HL-60/S4 treated with phorbol 12-myristate 13-acetate at 8.2 ng/mL for 4 days and 3 days (cell line): ENCODE measurements at regions not wholly inside any gene's neighbourhood (a gene's known extent, or its start where the extent isn't known, plus 50 kb on each side); places are given as distances from the start of the nearest gene placed in this dataset.

Experiments
- in situ Hi-C: fragments of 300-500 bp; cut with MboI; formaldehyde crosslinking; loops from 2 replicates; pipeline ENCODE4 v1.15.0; 2022; ENCODE audit warnings: low sequenced_read_pairs

GRCh38 chr4:177041356-177041755 is 248.6 kb upstream of the VEGFC start:
- in situ Hi-C loops: no loop called here

DNA sequence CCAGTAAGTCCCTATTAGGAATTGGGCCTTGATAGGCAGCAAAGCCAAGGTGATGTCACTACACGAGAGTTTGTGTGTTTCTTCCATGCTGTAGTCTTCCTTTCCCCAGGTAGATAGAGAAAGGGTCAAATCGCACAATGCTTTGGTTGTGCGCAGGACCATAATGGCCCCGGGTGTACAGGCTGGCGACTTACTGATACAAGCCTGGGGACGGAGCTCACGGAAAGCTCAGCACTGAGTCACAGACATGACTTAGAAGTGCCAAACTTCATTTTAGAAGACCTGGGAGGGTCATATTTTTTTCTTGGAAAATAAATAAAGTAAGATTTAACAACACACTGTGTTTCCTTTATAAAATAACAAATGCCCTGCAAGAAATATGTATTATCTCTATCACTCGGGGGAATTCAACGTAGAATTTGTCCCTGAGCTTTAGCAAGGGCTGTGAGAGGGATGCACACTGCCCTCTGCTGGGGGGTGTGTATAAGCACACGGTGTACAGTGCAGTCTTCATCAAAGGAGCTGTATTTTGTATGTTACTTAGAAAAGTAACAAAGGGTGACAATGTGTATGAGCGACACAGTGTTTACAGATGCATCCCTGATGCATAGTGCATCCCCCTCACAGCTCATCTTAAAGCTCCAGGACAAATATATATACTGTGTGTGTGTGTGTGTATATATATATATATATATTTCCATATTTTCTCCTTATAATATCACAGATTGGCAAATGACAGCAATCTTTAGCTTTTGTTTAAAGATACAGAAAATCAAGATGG is 254.5 kb upstream of the VEGFC start:
- in situ Hi-C loops: no loop called here

- in situ Hi-C loops: no loop called here
Observed at GRCh38 chr4:177047851-177048174, 255.1 kb upstream of the VEGFC start.

- in situ Hi-C loops: no loop called here
Observed at GRCh38 chr4:177051473-177052060, 258.1 kb upstream of the NEIL3 start.

DNA sequence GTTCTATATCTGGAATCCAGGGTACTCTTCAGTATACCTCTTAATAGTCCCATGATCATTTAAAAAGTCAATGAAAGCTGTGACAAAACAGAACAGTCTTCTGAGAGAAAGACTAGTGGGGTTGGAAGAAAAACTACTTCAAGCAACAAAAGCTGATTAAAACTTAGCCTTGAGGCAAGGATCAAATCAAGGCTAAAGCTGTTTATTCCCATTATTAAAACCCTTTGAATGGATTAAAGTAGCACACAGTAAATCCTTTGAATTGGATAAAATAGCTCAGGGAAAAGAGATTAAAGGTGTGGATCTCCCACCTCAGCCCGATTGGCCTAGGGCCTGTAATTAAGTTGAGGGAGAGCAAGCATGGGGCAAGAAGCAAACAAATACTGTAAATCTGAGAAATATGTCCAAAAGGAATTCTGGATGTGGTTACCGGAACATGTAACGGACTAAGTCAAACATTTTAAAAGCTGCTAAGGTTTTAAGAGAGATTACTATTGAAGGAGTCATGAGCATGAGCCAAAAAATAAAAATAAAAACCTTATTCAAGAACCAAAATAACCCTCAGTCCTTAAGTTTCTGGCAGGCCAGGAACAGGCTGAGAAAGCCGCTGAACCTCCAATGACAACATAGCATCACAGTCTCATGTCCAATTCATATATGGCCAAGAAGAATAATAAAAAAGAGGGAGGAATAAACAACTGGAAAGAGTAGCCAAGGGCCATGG is 257.3 kb upstream of the NEIL3 start:
- in situ Hi-C loops: no loop called here

DNA sequence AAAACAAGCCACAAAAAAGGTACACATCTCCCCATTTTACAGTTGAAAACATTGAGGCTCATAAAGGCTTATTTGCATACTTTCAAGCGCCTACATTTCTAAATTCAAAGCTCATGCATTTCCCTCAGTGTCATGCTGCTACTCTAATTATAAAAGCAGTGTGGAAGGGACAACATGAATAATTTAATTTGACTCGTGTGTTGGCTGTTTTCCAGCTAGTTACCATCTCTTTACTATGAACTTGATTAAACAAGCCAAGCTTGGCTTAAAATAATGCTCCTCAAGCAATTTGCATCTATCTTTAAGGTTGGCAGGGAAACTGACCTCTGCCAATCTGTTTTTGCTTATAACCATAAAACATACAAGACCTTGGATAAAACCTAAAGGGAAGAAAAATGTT is 252.5 kb upstream of the NEIL3 start:
- in situ Hi-C loops: no loop called here

DNA sequence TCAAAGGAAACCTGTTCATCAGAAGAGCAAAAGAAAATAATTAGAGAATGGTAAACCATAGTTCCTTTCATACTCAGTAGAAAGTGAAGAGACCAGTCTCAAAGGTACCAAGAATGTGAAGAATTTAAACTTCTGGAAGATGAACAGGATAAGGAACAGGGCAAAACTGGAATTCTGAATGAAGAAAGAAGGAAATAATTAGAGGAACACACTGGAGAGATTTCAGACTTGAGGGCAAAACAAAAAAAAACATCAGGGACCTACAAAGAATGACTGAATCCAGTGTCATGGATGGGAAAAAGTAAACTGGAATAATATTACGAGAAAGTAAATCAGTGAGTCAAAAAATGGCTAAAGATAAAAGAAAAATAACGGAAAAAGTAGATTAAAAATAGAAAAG is 245.6 kb upstream of the NEIL3 start:
- in situ Hi-C loops: no loop called here

- in situ Hi-C loops: no loop called here
Observed at GRCh38 chr4:177064729-177065394, 244.8 kb upstream of the NEIL3 start.

DNA sequence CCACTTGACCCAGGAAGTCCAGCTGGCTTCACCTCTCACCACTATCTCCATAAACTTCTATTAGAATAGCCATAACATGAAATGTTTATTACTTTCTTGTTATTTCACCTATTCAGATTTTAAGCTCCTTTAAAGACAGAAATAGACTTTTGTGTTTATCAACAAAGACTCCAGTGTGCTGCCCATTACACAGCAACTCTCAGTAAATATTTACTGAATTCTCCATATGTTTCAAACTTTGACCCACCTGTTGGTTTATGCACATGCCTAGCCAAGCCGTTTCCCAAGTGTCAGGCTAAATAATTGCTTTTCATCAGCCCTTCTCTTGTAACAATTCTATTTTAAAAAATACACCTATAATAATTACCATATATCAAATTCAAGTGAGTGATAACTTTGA is 242.9 kb upstream of the NEIL3 start:
- in situ Hi-C loops: no loop called here

GRCh38 chr4:177070533-177071058 is 239.1 kb upstream of the NEIL3 start:
- in situ Hi-C loops: no loop called here

DNA sequence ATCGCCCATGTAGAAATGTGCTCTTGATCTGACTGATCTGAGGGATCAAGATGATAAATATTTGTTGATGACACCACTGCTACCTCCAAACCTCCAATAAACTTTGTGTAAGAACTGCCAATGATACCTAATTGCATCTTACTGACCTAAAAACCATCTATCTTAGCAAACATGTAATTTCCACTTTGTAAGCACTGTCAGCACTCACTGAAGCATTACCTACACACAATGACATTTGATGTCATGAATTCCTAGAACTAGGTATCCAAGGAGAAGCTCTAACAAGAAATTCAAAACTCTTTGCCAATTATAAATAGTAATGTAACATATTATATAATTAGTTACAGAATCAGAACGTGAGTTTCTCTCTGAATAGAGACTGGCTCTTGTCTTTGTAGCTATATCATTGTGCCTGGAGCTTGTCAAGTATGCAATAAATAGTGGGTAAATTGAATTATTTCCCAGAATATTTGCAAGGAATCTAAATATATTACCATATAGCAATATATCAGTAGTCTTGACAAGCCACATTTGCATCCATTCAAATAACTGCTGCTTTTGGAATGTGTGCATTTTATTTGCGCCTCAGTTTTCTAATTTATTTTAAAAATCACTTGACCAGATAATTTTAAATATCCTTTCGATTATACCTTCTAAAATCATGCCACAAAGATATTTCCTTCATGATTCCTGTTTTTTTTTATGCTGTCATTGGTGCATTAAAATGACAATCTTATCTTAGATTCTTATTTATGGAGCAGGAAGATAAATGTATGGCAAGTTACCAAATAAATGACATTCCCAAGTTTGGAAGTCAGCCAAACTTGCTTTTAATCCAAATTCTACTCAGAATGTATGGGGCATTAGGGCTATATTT is 232.3 kb upstream of the NEIL3 start:
- in situ Hi-C loops: no loop called here

- in situ Hi-C loops: no loop called here
Observed at GRCh38 chr4:177079327-177079726, 230.3 kb upstream of the NEIL3 start.

DNA sequence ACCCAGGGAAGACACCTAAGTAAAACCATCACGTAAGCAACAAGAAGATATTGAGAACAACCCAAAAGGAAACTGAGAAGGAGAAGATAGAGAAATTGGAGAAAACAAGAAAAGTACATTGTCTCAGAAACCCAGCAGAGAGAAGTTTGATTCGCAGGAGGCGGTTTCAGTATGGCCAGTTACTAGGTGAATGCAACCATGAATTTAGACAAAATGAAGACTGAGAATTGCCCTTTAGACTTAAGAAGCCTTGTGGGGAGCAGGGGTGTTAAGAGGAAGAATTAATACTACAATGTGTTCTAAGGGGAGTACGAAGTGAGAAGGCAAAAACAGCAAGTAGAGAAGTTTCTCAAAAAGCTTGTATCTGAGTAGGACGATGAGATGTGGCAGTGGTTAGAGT is 229.3 kb upstream of the NEIL3 start:
- in situ Hi-C loops: no loop called here

DNA sequence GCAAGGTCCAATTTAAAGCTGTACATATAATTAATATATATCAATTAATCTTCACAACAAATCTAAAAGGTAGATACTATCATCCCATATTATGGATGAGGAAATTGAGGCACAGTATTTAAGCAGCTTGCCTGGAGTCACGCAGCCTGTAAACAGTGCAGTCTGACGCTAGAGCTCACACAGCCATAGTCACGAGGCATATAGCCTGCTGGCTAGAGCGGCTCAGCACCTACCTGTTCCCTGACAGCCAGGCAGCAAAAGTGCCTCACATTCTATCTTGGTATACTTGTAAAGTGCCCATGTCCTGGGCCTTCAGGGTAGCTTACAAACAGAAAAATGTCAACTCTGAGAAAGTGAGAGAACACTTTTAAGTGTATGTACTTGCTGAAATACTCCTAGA is 222.6 kb upstream of the NEIL3 start:
- in situ Hi-C loops: no loop called here

DNA sequence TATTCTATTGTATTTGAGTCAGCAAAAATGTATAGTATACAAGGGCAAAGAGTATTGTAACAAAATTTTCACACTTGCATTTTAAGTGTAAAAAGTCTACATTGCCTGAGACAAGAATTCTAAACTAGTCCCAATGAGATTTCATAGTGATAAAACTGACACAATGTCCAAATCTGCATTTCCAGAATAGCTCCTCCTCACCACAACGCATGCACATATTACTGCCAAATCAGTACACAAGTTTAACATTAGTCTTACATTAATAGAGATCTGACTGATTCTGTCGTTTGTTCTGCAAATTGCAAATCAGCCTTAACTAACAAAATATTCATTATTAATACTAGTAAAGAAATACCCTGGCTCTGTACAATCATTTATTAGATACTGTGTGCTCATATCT is 222.2 kb upstream of the NEIL3 start:
- in situ Hi-C loops: no loop called here

- in situ Hi-C loops: no loop called here
Observed at GRCh38 chr4:177091515-177091914, 218.2 kb upstream of the NEIL3 start.

DNA sequence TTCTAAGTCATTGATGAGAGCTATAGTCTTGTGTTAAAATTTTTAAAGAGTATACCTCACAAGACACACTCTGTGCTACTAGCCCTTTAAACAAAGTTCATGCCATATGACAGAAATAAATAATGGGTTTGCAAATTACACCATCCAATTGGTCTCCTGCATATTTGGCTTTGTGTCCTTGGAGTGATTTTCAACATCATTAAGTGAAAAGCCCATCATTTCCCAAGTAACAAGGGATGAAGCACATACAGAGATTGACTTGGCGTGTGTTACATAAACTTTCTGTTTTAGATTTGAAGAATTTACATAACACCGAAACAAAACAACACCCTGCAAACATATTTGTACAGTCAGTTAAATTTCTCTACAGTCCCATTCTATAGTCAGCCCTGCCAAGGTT is 216.9 kb upstream of the NEIL3 start:
- in situ Hi-C loops: no loop called here

GRCh38 chr4:177093964-177094363 is 215.7 kb upstream of the NEIL3 start:
- in situ Hi-C loops: no loop called here

GRCh38 chr4:177097291-177097690 is 212.4 kb upstream of the NEIL3 start:
- in situ Hi-C loops: no loop called here

- in situ Hi-C loops: no loop called here
Observed at GRCh38 chr4:177099211-177099610, 210.5 kb upstream of the NEIL3 start.

DNA sequence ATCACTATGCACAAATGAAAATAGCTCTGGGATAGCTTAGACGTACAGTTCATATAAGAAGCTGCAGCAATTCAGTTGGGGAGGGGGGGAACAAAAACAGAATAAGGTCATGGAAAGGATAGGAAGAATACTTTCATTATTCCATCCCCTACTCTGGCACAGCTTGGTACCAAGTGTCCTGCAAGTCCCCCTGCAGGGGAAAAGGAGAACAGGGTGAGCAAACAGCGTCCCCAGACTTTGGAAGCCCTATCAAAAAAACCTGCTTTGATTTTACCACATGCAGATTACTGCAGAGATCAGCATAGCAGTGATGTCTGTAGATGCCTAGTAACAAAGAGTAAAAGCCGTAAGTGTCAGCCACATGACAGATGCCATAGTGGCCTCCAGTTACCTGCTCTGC is 209.4 kb upstream of the NEIL3 start:
- in situ Hi-C loops: no loop called here
